GM11168 (cell line): ENCODE measurements at regions not wholly inside any gene's neighbourhood (a gene's known extent, or its start where the extent isn't known, plus 50 kb on each side); places are given as distances from the start of the nearest gene placed in this dataset.

ENCODE experiments used
- in situ Hi-C: fragments of 300-500 bp; cut with MboI; formaldehyde crosslinking; loops from one replicate; pipeline ENCODE4 v1.12.0; 2022; ENCODE audit warnings: low sequenced_read_pairs; ENCODE audit not compliant: unreplicated experiment

- in situ Hi-C loops = no loop called here
Measured at GRCh38 chr12:126726481-126727217, 1540.3 kb upstream of the TMEM132C start.

- in situ Hi-C loops = no loop called here
Measured at GRCh38 chr12:126727218-126728075, 1539.5 kb upstream of the TMEM132C start.

- in situ Hi-C loops = no loop called here
Measured at GRCh38 chr12:126734296-126734695, 1532.7 kb upstream of the TMEM132C start.

- in situ Hi-C loops = no loop called here
Measured at GRCh38 chr12:126734710-126735109, 1532.3 kb upstream of the TMEM132C start.

GRCh38 chr12:126741536-126742240, 1525.3 kb upstream of the TMEM132C start:
- in situ Hi-C loops = no loop called here

GRCh38 chr12:126742241-126742641, 1524.7 kb upstream of the TMEM132C start:
- in situ Hi-C loops = no loop called here

- in situ Hi-C loops = no loop called here
Measured at GRCh38 chr12:126747530-126748149, 1519.3 kb upstream of the TMEM132C start.

- in situ Hi-C loops = no loop called here
Measured at GRCh38 chr12:126752021-126752420, 1514.9 kb upstream of the TMEM132C start.

DNA sequence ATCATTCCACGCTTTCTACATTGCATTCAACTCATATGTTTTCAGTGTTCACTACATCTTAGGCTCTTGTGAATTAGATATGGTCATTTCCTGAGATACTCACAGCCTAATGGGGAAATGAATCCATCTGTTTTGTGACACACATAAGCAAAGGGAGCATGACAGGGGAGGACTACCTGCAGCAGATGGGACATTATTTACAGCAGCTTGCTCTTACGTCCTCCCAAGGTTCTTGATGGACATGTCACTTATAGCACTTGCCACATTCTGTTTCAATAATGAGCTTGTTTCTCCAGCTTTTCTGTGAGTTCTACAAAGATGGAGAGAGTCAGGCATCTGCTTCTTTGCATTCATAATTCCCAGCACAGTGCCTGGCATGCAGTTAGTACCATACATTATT, 1509.6 kb upstream of the TMEM132C start:
- in situ Hi-C loops = no loop called here

DNA sequence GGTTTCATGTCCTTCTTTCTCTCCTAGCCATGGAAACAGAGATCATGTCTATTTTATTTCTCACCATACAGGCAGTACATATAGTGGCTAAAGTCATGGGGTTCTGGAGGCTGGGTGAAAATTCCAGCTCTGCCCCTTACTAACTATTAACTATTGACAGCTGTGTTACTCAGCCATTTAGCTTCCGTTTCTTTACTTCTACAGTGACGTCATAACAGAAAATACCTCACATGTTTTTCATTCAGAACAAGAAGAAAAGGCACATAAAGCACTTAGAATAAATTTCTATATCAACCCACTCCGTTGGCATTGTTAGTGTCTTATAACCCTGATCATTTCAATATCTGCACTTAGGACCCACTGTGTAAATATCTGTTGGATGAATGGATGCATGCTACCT, 1506.9 kb upstream of the TMEM132C start:
- in situ Hi-C loops = no loop called here

- in situ Hi-C loops = no loop called here
Measured at GRCh38 chr12:126761420-126761819, 1505.5 kb upstream of the TMEM132C start.

GRCh38 chr12:126762150-126762549, 1504.8 kb upstream of the TMEM132C start:
- in situ Hi-C loops = no loop called here

GRCh38 chr12:126763359-126763758, 1503.6 kb upstream of the TMEM132C start:
- in situ Hi-C loops = no loop called here

- in situ Hi-C loops = no loop called here
Measured at GRCh38 chr12:126767334-126767733, 1499.6 kb upstream of the TMEM132C start.

DNA sequence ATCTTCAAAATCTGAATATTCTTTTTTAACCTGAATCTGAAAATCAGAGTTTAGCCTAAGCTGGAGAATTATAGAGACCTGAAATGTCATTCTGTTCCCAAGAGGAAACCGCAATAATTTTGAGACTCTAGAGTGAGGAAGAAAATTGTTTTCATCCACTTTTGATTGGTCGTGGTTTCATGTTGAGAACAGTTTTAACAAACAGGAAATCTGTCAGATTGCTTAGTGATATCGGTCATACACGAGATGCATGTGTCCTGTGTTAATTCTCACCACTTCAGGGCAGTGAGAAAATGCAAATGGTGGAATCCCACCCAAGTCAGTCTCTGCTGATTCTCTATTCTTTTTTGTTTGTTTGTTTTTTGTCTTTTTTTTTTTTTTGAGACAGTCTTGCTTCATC, 1498.5 kb upstream of the TMEM132C start:
- in situ Hi-C loops = no loop called here

DNA sequence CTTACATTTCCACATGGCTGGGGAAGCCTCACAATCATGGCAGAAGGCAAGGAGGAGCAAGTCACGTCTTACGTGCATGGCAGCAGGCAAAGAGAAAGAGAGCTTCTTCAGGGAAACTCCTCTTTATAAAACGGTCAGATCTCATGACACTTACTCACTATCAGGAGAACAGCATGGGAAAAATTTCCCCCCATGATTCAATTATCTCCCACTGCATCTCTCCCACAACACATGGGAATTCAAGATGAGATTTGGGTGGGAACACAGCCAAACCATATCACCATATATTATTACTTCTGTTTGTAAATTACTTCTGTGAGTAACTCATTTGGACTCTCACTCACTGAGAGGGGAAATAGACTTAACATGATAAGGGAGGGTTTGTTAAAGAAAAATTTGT, 1496.8 kb upstream of the TMEM132C start:
- in situ Hi-C loops = no loop called here

GRCh38 chr12:126772171-126772864, 1494.7 kb upstream of the TMEM132C start:
- in situ Hi-C loops = no loop called here

DNA sequence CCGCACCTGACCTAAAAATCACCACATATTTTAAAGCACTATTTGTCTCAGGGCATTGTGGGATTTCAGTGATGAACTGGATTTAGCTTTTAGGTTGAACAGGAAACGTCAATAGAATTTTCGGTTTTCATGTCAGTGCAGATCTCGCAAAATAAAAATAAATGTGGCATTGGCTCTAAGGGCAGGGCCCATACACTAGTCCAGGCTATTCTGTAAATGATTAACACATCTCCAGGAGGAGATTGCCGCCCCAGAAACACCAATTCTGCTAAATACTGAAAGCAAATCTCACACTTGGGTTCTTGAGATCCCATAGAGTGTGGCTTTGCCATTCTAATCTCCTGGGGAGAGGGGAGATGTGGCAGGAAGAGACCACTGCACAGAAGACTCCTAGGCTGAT, 1494.0 kb upstream of the TMEM132C start:
- in situ Hi-C loops = no loop called here

GRCh38 chr12:126773491-126773890, 1493.5 kb upstream of the TMEM132C start:
- in situ Hi-C loops = no loop called here
